PC-9 (cell line): ENCODE measurements at regions not wholly inside any gene's neighbourhood (a gene's known extent, or its start where the extent isn't known, plus 50 kb on each side); places are given as distances from the start of the nearest gene placed in this dataset.

Experiments
- BruUV-seq: library from RNA; stranded (reverse); fragments of 400-500 nt; replicated peaks from 2 replicates; lab custom pipeline; 2021; lab: Mats Ljungman, UMichigan
- CTCF ChIA-PET: fragments of 300-600 bp; sonication (Branson Sonifier 250); formaldehyde crosslinking; loops from one replicate; lab custom pipeline; 2022; ENCODE audit warnings: antibody characterized with exemption; lab: Charles Lee
- POLR2A ChIA-PET: fragments of 300-600 bp; sonication (Branson Sonifier 250); formaldehyde crosslinking; loops from one replicate; lab custom pipeline; 2022; ENCODE audit warnings: antibody characterized with exemption; ENCODE audit not compliant: unreplicated experiment; lab: Charles Lee
- DNase-seq, 2 experiments: peaks; one replicate each; pipeline versions ENCODE4 v3.0.0 to v3.0.0-alpha.2; 2015 to 2022; ENCODE audit warnings: mixed read lengths in 1 of 2
- H2AFZ ChIP-seq: fragments of 200-600 bp; sonication (generic); 2 replicates; pipeline ENCODE4 v1.8.1; 2017; ENCODE audit warnings: antibody characterized with exemption
- H3F3A ChIP-seq: fragments of 200-600 bp; sonication (generic); 2 replicates; pipeline ENCODE4 v1.8.1; 2017; ENCODE audit warnings: antibody characterized with exemption, mild to moderate bottlenecking, low read depth; ENCODE audit not compliant: insufficient read depth
- H3K27ac ChIP-seq: fragments of 200-600 bp; sonication (generic); 2 replicates; pipeline ENCODE4 v1.6.1; 2016; ENCODE audit warnings: mixed run types
- H3K27me3 ChIP-seq: fragments of 200-600 bp; sonication (generic); 2 replicates; pipeline ENCODE4 v1.6.1; 2016; ENCODE audit warnings: low read depth, mixed run types; ENCODE audit not compliant: insufficient read depth
- H3K36me3 ChIP-seq: fragments of 200-600 bp; sonication (generic); 2 replicates; pipeline ENCODE4 v1.6.1; 2016; ENCODE audit warnings: low read depth, mixed run types
- H3K4me1 ChIP-seq: fragments of 200-600 bp; sonication (generic); replicated peaks from 2 replicates; pipeline ENCODE4 v1.6.1; 2016; ENCODE audit warnings: mixed run types; ENCODE audit not compliant: insufficient read depth
- H3K4me2 ChIP-seq: fragments of 200-600 bp; sonication (generic); 2 replicates; pipeline ENCODE4 v1.6.1; 2017; ENCODE audit warnings: mixed run types
- H3K4me3 ChIP-seq: fragments of 200-600 bp; sonication (generic); 2 replicates; pipeline ENCODE4 v1.6.1; 2016; ENCODE audit warnings: mixed run types
- H3K79me2 ChIP-seq: fragments of 200-600 bp; sonication (generic); 2 replicates; pipeline ENCODE4 v1.6.1; 2017; ENCODE audit warnings: low read depth, mixed run types
- H3K9me2 ChIP-seq: fragments of 200-600 bp; sonication (generic); 2 replicates; pipeline ENCODE4 v1.8.1; 2017; ENCODE audit warnings: mild to moderate bottlenecking; ENCODE audit not compliant: insufficient read depth
- H3K9me3 ChIP-seq: fragments of 200-600 bp; sonication (generic); 2 replicates; pipeline ENCODE4 v1.8.1; 2016; ENCODE audit warnings: low read depth; ENCODE audit not compliant: insufficient read depth
- H4K20me1 ChIP-seq: fragments of 200-600 bp; sonication (generic); 2 replicates; pipeline ENCODE4 v1.8.1; 2017; ENCODE audit not compliant: insufficient read depth
- CTCF ChIP-seq: fragments of 200-600 bp; sonication (generic); conservative IDR thresholded peaks from 2 replicates; pipeline ENCODE4 v1.6.1; 2017; ENCODE audit warnings: mixed run types, antibody characterized with exemption, mild to moderate bottlenecking, moderate library complexity
- EZH2 ChIP-seq: fragments of 200-600 bp; sonication (generic); IDR thresholded peaks from 2 replicates; pipeline ENCODE4 v1.8.0; 2017; ENCODE audit warnings: antibody characterized with exemption, low read depth
- intact Hi-C: fragments of 100-400 bp; cut with micrococcal nuclease; formaldehyde crosslinking; loops from one replicate; pipeline ENCODE4 v1.10.0; 2022; ENCODE audit not compliant: unreplicated experiment

DNA sequence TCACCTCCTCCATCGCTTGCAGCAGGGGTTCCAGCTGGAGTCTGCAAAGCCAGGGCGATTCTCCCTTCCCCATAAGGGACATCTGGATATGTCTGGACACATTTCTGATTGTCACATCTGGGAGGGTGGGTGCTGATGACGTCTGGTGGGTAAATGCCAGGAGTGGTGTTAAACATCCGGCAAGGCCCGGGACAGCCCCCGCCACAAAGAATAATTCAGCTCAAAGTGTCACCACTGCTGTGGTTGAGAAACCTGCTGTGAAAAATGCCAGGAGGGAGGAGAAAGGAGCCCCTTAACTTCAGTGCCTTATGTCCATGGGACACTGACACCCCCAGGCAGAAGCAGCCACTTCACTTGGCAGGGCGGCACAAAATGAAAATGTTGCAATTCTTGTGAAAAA, 179.4 kb upstream of the SDK2 start:
- no peak for TF ChIP-seq CTCF
- 0 out of 2 replicates have a peak, but pooled peaks have one; percentile 50 for TF ChIP-seq EZH2
- Histone ChIP-seq H3K36me3 (no peaks in the 10 kb centered on the region), H3K27me3 (peaks cover 100% of the 10 kb centered on the region), H3K27ac (no peak overlapping the region), H3K9me2 (no peaks in the 10 kb centered on the region), H3K9me3 (no peaks in the 10 kb centered on the region), H3K4me1 (no peaks in the 10 kb centered on the region), H4K20me1 (no peaks in the 10 kb centered on the region), H3K79me2 (no peaks in the 10 kb centered on the region), H3F3A (no peaks in the 10 kb centered on the region), H3K4me3 (no peak overlapping the region), H2AFZ (no peak overlapping the region), H3K4me2 (no peak overlapping the region)
- CTCF ChIA-PET = no interaction called here
- POLR2A ChIA-PET = no interaction called here
- no peak for DNase-seq
- intact Hi-C loops = no loop called here
- no TSS peak for BruUV-seq

GRCh38 chr17:73824321-73824720, 180.1 kb upstream of the SDK2 start:
- Histone ChIP-seq H3K9me3 (no peaks in the 10 kb centered on the region), H3K79me2 (no peaks in the 10 kb centered on the region), H3K27me3 (peaks cover 98% of the 10 kb centered on the region), H3K27ac (no peak overlapping the region), H4K20me1 (no peaks in the 10 kb centered on the region), H3K9me2 (no peaks in the 10 kb centered on the region), H3K4me2 (no peak overlapping the region), H3F3A (no peaks in the 10 kb centered on the region), H3K4me1 (no peaks in the 10 kb centered on the region), H2AFZ (no peak overlapping the region), H3K4me3 (no peak overlapping the region), H3K36me3 (no peaks in the 10 kb centered on the region)
- ChIA-PET CTCF (no interaction called here), POLR2A (no interaction called here)
- intact Hi-C loops = no loop called here
- no peak for DNase-seq
- TF ChIP-seq CTCF = no peak
- TF ChIP-seq EZH2 = no peak
- BruUV-seq = no TSS peak

DNA sequence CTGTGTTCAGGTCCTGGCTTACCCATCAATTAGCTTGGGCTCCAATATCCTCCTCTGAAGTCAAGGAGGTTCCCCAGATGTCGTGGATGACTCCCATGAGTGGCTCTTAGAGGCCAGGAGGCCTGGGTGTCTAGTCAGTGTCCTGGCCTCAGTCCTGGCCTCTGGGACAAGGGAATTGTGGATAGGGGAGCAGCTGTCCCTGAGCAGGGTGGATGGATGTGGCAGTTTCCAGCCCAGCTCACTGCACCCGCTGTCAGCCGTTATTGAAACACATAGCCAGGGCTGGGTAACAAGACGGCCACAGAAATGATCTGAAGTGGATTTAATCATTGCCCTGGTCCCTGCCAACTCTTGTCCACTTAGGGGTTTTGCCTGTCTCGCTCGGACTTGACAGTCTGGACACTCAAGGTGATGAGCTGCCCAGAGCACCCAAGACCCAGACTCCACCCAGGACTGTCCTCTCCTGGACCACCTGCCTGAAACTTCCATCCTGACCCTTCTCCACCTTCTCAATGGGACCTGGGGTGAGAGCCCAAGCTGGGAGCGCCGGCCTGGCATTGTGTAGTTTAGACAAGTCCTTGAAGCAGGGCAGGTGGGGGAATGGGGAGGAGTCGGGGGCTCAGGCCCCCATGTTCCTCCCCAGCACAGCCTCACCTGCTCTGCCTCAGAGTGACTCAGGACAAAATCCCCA, 182.1 kb upstream of the SDK2 start:
- Histone ChIP-seq H3F3A (no peaks in the 10 kb centered on the region), H3K79me2 (no peaks in the 10 kb centered on the region), H2AFZ (no peak overlapping the region), H3K4me1 (no peaks in the 10 kb centered on the region), H3K27me3 (peaks cover 97% of the 10 kb centered on the region), H3K4me3 (no peak overlapping the region), H3K36me3 (no peaks in the 10 kb centered on the region), H4K20me1 (no peaks in the 10 kb centered on the region), H3K27ac (no peak overlapping the region), H3K4me2 (no peak overlapping the region), H3K9me3 (no peaks in the 10 kb centered on the region; the same call in 1 of the 2 replicates), H3K9me2 (no peaks in the 10 kb centered on the region)
- intact Hi-C loops = no loop called here
- CTCF ChIA-PET = no interaction called here
- DNase-seq = no peak
- no TSS peak for BruUV-seq
- no peak for TF ChIP-seq EZH2
- no peak for TF ChIP-seq CTCF
- POLR2A ChIA-PET = no interaction called here
